ENCODE measurements at regions not wholly inside any gene's neighbourhood (a gene's known extent, or its start where the extent isn't known, plus 50 kb on each side); places are given as distances from the start of the nearest gene placed in this dataset.

DNA sequence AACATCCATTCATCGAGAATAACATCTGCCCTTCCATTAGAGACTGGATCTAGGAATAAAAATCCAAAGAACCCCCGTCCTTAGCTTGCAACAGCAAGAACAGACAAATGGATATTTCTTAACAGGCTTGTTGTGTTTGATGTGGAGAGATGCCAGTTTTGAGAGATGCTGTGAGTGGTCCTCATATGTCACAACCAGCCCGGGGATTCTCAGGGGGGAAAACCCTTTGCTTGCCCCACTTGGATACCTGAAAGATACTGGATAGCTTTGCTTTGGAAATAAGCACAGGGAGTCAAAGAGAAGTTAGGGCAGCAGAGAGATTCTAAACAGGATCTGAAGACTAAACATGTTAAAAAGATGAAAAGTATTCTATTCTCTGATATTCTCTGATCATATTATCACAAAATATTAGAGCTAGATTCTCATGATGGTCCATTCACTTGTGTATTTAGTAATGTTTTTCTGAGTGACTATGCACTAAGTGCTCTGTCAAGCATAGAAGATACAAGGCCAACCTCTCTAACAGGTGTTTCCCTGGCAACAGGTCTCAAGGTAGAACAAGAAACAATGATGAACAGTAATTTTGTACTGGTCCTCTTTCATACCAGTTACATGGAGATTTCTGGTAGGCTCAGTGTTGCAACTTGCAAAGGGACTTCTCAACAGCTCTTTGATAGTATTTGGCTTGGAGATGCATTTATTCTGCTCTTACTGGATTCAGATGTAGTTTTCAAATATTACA lies 348.2 kb downstream of the MYCN start:
- DNase-seq, result no peak

DNA sequence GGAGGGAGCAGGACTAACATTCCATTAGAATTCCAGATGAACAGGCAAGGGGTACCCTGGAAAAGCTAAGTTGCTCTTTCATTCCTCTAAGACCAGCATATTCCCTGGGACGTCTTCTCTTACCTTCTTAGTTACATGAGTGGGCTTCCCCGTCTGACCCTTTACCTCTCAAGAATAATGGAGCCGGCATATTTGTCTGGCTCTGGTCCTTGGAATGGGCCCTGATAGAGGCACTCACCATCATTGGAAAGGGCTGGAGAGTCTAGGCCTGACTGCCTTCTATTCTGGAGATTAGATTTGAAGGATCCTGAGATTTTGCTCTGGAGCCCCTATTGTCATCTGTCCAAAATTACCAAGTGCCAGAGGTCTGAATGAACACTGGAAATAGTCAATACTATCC lies 347.5 kb downstream of the MYCN start:
- DNase-seq, result no peak

DNA sequence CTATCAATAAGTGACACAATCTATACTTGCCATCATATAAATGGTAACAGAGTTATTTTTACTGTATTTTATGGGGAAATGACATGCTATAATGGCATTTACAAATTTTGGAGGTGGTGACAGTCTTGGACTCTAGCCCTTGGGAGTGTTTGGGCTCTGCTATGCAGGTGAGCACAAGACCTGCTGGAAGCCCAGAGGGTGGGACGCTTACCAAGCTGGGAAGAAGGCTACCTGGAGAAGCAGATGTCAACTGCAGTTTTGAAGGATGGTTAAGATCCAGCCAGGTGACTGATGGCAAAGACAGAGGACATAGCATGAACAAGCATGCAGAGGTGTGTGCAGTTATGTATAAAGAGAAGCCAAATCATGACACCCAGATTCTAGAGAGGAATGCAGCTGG lies 346.9 kb downstream of the MYCN start:
- no peak for DNase-seq

DNA sequence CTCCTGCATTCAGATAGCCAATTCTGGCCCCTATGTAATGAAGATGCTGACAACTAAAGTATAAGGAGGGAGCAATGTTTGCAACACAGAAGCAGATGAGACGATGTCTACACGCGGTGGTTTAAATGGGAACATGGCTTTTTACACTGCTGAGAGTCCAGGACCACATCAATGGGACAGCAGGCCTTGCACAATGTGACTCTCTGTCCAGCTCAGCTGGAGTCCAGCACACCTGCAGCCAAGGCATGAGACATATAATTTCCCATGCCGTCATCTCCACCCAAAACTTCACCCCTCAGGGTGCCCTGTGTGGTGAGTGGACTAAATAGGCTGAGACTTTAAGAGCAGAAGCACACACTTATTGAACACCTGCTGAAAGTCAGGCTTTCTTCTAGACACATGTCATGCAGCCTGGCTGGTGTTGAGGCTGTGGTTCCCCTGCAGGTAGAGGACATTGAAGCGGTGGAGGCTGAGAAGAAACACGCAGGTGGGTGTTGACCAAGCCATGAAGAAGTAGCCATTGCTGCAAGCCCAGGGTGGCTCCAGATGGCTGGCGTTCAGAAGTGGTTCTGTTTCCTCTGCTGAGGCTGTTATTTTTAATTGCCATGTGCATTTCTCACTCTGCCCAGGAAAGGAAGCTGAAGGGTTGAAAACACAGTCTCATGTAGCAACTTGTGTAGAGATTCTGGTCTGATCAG lies 345.6 kb downstream of the MYCN start:
- DNase-seq, result no peak

DNA sequence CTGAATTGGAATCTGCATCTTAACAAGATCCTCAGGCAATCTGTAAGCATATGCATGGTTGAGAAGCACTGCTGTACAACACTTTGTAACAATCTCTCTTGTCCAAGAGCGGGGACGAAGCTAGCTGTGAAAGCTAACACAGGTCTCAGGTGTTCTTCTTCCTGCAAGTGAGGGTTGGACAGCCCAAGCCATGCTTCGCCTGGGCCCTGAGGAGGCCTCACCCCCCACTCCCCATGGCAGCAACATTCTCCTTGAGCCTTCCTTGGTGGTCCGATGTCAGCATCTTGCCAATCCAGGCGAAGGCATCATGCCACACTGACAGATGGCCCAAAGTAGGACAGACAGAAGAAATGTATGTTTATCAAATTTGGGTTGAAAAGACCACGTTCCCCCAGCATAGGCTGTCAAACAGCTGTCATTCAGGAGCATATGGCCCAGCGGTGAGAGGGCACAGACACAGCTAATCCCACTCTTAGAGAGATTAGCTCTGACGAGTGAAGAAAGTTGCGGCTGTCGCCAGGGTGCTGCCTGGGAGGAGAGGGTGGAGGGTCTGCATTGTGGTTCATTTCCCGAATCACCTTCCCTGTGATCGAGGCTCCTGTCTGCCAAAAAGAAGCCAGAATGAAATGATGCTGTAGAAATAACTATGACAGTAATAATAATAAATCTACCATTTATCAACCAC lies 344.7 kb downstream of the MYCN start:
- DNase-seq, result no peak

DNA sequence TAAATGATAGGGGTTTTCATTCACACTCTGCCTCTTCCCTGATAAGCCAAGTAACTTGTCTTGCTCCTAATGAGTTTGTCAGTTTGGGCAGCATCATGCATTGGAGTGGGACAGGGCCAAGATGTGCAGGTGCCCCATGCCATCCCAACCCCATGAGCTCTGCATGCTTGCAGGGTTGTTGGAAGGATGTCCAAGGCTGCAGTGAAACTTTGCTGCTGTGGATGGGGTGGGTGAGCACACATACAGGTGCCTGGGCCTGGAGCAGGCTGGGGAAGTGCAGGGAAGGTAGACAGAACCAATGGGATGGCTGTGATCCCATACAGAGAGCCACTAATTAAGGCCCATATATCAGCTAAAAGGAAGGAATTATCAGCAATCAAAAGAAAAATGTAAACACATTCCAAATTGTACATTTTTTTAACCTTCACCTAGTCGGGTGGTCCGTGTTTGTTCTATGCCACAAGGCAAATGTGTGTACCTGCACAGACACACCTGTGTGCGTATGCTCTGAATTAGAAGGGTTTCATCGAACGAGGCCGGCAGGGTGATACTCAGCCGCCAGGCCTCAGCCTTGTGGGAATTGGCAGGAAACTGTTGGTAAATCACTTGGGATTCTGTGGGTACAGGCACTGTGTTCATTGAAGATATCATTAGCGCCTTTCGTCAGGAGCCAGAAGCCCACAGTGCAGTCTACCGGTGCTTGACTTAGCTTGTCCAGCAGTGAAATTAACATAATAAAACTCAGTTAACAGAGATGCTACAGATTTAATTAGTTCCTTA lies 342.9 kb downstream of the MYCN start:
- no peak for DNase-seq

DNA sequence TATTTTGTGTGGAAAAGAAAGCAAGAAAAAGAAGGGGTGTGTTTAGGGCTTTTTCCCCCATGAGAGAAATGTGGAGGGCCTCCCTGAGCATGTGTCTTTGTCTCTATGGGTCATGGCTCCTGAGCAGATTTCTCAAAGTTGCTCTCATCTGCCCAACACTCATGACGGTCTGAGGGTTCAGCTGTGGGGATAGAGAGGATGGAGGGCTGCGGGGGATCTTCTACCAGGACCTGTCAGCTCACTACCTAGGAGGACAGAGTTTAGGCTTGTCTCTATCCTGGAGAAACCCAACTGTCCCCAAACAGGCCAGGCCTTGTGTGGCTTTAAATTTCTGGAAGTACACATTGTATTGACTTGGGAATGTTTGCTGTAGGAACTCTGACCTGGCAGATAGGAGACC lies 342.2 kb downstream of the MYCN start:
- DNase-seq, result no peak

DNA sequence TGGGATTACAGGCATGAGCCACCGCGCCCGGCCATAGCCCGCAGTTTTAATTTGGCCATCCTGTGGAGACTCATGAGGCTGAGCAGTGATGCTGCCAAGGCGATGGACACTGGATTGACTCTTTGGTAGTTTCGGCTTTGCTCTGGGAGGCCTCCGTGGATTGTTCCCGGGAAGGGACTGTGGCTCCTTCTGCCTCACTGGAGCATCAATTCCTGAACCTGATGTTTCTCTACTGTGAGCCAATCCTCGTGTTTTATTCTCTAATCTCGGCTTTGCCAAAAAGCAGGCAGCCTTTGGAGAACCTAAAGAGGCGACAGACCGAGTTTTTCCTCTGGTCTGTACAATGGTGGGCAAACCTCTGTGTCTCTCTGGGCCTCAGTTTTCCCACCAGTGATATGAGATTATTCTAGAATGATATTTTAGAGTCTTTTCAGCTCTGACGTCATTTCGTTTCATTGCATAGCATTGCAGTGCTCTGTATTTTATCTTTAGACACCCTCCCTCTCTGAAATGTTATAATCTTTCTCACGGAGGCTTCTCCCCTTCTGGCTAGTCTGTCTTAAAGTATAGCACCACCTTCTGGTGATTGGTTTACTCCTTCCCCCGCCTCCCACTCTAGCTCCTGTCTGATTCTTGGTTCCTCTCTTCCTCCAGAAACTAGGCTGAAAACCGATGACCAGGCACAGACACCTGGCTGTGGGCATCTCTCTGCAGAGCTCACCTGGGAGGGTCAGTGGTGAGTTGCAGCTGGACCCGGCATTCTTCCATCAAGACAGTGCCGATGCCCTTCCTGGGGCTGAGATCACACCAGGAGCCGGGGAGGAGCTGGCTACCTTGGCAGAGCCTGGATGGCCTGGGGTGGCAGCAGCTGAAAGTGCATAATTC lies 341.3 kb downstream of the MYCN start:
- no peak for DNase-seq

DNA sequence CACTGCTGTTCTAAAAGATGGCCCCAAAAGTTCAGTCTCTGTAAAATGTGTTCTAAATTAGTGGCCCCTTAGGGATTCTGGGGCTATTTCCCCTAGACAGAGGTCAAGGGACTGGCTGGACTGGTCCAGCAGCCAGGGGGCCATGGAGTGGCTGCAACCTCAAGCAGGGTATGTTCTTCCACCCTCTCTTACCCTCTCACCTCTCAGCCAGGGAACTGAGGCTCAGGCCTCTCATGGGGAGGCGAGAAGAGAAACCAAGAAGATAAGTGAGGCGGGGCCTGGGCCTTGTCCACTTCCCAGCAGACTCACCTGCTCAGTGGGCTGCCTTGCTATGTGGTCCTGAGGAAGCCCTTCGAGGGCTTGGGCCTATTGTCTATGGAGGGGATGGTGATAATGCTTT lies 339.7 kb downstream of the MYCN start:
- no peak for DNase-seq

DNA sequence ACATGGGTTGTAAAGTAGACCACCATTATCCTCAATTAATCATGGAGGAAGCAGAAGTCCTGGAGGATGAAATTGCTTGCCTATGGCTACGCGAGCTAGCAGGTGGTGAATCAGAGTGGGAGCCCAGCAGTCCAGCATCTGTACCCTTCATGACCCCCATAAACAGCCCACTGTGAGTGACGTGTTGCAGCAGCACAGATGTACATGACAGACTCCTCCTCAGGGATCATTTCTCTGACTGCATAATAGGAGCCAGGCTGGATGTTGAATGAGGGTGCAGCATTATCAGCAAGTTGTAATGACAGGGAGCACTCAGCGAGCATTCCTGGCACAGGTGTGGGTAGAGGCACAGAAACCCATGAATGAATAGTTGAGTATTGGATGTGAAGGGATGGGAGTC lies 339.3 kb downstream of the MYCN start:
- no peak for DNase-seq

DNA sequence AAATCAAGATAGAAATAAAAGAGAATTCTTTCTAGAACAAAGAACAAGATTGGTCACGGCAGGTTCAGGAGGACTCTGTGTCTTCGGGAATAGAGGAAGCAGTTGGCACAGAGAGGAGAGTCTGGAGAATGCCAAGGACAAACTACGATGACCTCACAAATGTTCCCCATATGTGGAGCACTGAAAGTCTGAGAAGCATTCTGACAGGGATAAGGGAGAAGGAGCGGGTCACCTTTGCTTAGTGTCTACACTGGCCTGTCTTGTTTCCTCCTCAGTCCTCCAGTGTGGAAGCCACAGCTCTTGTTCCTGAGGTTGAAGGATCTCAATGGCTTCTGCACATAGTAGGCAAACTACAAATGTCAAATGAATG lies 338.8 kb downstream of the MYCN start:
- no peak for DNase-seq

DNA sequence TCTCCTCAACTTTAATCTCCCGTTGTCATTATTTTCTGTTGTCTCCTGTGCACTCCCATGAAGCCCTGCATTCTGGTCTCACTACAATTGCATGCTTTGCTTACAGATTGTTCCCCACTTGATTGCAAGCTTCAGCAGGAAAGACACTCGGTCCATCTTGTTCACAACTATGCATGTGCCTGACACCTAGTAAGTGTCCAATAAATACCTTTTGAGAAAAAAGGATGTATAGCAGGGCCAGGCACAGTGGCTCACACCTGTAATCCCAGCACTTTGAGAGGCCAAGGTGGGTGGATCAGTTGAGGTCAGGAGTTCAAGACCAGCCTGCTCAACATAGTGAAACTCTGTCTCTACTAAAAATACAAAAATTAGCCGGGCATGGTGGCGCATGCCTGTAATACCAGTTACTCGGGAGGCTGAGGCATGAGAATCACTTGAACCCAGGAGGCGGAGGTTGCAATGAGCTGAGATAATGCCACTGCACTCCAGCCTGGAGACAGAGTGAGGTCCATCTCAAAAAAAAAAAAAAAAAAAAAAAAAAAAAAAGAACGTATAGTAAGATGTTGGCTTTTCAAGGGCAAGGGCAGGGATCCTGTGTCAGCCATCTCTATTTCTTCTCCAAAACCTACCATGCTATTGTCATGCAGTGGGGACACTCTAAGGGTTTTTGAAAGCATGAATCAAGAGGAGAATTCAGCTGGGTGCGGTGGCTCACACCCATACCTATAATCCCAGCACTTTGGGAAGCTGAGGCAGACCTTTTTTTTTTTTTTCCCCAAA lies 338.3 kb downstream of the MYCN start:
- no peak for DNase-seq

DNA sequence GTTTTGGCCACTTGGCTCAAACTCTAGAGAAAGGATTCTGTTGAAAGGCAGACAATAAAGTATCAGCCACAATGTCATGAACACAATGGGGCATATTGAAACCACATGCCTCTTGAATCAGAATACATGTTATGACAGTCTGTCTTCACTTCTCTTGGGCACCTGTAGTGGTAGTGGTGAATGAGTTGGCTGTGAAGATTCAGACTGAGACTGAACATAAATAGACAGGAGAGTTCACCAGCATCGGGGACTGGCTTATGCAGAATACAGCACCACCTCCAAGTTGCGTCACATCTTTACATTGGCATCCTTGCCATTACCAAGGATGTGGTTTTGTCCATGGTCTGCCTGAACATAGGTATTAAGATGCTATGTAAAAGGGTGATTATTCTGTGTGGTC lies 336.8 kb downstream of the MYCN start:
- DNase-seq, result no peak

DNA sequence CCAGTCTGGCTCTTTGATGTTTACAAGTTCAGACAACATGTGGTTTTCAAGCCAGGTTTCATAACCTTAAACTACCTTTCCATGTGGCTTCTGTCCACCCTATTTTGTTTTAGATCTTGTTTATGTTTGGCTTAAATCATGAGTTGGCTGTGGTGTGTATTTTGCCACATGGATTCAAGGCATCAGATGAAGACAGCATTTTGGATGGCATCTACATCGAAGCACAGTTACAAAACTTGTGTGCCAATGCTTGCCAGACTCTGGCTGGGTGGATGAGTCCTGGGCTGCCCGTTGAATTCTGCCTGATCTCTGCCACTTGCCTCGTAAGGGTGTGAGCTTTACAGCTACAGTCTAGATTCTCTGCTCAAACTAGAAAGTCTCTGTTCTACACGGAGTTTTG lies 335.3 kb downstream of the MYCN start:
- no peak for DNase-seq

DNA sequence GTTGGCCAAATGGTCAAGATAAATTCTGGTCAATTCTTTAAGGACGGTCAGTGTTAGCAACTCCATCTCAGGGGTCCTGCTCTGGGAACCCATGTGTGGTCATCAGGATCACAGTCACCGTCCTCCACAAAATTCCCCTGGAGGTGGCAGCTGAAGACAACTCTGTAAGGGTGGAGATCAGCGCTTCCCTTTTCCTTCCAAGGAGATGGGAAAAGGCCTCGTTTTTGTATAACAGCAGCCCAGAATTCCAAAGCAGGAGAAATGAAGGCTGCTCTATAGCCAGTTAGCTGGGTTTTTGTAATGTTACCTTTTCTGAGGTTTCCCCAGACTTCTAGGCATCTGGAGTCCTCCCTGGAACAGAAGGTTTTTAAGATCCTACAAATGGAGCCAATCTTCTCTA lies 334.8 kb downstream of the MYCN start:
- no peak for DNase-seq

DNA sequence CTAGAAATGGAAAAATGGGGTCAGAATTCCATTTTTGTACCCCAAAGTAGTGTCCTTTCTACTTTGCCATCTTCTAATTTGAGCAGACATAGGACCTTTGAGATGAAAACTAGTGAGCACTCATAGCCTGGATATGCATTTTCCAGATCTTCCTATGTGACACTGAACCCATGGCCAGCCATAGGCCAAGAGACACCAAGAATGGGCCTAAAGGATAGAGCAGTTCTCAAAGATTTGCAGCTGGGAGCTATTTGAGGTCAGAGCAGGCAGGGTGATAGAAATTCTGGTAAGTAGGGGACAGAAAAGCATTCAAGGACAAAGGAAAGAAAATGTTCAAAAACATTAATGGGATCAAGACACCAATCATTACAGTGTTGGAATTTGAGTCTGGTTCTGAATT lies 332.8 kb downstream of the MYCN start:
- no peak for DNase-seq

DNA sequence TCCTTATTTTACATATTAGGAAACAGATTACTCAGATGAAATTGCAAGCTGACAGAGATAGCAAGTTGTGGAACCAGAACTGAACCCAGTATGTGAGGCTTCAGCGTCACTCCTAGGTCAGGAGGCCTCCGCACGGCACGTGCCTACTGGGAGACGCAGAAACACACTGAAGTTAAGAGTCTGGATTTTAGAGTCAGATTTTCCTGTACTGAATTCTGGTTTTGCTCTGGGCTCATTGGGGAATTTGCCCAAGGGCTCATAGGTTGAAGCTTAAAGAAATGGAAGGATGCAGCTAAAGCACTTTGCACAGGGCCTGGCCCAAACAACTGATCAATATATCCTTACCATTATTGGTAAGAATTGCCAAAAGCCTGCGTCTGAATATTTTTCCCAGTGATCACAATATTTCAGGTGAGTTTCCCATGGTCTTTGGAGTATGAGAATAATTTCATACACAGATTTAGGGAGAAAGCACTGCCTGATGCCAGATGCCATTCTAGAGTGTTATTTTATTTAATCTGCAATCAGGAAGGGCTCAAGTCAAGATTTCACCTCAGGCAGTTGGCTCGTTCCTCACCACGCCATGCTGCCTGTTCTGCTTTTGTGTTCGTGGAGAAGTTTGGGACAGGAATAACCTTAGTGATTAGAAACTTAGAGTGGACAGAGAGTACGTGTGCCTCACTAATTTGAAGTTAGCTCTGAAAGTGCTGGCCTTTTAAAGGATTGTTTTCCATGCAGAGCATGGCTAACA lies 331.9 kb downstream of the MYCN start:
- no peak for DNase-seq

DNA sequence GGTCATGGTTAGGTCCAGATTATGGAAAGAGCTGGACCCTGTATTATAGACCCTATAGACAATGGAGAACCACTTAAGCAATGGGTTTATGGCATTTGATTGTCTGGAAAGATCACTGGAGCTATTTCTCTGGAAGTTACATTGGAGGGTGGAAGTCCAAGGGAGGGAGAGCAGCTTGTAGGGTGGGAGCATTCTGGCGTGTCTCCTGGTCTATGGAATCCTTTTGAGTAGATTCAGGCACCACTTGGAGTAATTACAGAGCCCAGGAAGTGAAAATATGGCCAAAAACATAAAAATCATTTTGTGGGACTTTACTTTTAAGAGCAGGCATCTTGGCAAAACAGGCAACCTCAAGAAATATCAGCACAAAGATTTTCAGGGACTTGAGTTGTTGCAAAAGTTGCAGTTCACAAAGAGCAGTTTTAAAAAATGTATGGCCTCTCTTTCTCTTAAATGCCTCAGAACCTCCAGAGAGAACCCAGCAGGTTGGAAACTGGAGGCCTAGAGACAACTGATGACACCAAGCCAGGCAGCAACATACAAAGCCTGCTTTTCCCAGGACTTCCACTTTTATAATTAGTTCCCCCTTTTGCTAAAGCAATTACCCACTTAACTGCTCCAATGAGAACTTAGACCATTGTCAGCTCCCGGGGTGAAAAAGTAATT lies 331.0 kb downstream of the MYCN start:
- DNase-seq, result no peak

DNA sequence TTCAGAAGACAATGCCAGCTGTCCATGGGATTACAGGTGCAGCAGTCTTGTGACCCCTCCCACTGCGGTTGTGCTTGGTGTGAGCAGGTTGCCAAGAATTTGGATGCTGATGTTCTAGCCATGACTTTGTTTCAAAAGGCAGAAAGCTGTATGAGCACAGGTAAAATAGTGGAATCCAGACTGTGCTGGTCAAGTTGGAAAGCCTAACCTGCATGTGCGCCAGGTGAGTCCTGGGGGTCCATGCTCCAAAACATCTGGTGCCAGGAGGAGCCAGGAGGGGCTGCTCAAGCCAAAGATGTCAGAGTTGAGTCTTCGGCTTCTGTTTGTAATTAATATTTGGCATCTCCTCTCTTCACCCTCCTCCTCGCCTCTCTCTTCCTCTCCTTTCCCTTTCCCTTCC lies 330.1 kb downstream of the MYCN start:
- DNase-seq, result no peak

DNA sequence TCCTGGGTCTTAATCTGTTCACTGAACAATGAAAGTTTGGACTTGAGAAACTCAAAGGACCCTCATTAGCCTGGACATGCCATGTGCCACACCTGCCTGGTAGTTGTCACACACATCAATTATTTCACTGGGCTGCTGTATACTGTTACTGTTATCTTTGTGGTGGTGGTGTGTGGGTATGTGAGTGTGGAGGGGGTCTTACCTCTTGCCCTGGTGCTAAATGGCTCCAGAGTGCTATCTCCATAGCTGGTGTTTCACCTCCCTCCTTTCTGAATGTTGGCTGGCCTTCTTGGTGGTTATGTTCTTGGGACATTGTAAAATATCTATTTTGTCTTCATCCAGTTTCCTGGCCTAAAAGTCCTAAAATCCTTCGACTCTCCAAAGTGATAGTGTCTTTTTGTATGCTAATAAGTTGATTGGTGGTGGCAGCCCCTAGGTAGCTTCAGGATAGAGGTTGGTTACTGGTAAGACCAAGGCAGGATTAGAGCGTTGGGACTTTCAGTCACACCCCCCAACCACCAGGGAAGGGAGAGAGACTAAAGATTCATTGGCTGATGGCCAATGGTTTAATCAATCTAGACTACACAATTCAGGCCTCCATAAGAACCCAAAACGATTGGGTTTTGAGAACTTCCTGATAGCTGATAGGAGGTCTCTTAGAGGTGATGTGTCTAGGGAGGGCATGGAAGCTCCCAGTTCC lies 328.1 kb downstream of the MYCN start:
- DNase-seq, result no peak

Measured in CD4-positive, alpha-beta T cell treated with Interleukin-10 for 1 hour (primary cell).